ENCODE measurements at regions not wholly inside any gene's neighbourhood (a gene's known extent, or its start where the extent isn't known, plus 50 kb on each side); places are given as distances from the start of the nearest gene placed in this dataset.

DNA sequence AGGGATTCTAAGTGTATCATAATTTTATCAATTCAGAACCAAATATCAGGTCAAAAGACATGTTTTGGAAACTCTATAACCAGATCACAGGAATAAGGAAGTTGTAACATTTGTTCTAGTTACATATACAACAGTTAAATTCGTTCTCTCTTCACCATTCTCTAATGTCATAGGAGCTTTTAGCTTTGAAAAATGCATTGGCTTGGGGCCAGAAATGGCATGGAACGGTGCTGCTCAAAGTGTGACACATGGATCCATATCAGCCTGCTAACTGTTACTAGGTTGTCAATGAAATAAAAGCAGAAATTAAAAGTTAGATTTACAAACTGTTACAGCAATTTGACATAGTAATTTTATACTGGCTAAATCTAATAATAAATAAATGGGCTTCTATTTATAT lies 120.3 kb downstream of the LCA5 start:
- TF ChIP-seq TAF1 (IDR thresholded peaks at IDR 0.05; ENCODE audit: borderline replicate concordance, insufficient read depth, low read length) = no peak
- no peak for TF ChIP-seq SIN3A (IDR thresholded peaks at IDR 0.05; ENCODE audit: borderline replicate concordance, insufficient read depth, low read length)
- TF ChIP-seq, protein P1, sequence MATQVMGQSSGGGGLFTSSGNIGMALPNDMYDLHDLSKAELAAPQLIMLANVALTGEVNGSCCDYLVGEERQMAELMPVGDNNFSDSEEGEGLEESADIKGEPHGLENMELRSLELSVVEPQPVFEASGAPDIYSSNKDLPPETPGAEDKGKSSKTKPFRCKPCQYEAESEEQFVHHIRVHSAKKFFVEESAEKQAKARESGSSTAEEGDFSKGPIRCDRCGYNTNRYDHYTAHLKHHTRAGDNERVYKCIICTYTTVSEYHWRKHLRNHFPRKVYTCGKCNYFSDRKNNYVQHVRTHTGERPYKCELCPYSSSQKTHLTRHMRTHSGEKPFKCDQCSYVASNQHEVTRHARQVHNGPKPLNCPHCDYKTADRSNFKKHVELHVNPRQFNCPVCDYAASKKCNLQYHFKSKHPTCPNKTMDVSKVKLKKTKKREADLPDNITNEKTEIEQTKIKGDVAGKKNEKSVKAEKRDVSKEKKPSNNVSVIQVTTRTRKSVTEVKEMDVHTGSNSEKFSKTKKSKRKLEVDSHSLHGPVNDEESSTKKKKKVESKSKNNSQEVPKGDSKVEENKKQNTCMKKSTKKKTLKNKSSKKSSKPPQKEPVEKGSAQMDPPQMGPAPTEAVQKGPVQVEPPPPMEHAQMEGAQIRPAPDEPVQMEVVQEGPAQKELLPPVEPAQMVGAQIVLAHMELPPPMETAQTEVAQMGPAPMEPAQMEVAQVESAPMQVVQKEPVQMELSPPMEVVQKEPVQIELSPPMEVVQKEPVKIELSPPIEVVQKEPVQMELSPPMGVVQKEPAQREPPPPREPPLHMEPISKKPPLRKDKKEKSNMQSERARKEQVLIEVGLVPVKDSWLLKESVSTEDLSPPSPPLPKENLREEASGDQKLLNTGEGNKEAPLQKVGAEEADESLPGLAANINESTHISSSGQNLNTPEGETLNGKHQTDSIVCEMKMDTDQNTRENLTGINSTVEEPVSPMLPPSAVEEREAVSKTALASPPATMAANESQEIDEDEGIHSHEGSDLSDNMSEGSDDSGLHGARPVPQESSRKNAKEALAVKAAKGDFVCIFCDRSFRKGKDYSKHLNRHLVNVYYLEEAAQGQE (IDR thresholded peaks at IDR 0.05; ENCODE audit: insufficient read depth in 1 of 2, low read depth in 2 of 2, low read length in 2 of 2) = no peak
- no peak for TF ChIP-seq POLR2AphosphoS5 (IDR thresholded peaks at IDR 0.05; ENCODE audit: low read depth, low read length)
- no peak for TF ChIP-seq FOXP2 (optimal IDR thresholded peaks at IDR 0.05; ENCODE audit: borderline replicate concordance, extremely low read depth, extremely low read length, insufficient read depth)

DNA sequence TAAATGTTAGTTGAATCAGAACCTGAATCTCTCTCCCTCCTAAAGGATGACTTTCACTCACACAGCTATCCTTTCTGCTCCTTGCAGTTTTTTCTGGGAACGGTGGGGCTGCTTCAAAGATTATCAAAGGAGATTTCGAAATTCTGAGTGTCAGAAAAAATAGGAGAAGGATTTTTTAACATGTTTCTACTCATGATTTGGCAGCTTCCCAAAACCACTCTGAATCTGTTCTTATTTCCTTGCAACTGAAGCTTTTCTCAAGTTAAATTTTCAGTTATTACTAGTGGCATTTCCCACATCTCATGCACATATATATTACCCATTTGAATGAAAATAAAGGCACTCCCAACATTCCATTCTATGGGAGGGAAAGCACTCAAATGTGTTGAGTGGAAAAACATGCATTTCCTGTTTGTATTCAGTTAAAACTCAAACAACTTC lies 123.6 kb downstream of the LCA5 start:
- TF ChIP-seq TAF1 (IDR thresholded peaks at IDR 0.05; ENCODE audit: borderline replicate concordance, insufficient read depth, low read length) = no peak
- no peak for TF ChIP-seq POLR2AphosphoS5 (IDR thresholded peaks at IDR 0.05; ENCODE audit: low read depth, low read length)
- TF ChIP-seq, protein P1 (IDR thresholded peaks at IDR 0.05; ENCODE audit: insufficient read depth in 1 of 2, low read depth in 2 of 2, low read length in 2 of 2) = no peak
- no peak for TF ChIP-seq FOXP2 (optimal IDR thresholded peaks at IDR 0.05; ENCODE audit: borderline replicate concordance, extremely low read depth, extremely low read length, insufficient read depth)
- no peak for TF ChIP-seq SIN3A (IDR thresholded peaks at IDR 0.05; ENCODE audit: borderline replicate concordance, insufficient read depth, low read length)

DNA sequence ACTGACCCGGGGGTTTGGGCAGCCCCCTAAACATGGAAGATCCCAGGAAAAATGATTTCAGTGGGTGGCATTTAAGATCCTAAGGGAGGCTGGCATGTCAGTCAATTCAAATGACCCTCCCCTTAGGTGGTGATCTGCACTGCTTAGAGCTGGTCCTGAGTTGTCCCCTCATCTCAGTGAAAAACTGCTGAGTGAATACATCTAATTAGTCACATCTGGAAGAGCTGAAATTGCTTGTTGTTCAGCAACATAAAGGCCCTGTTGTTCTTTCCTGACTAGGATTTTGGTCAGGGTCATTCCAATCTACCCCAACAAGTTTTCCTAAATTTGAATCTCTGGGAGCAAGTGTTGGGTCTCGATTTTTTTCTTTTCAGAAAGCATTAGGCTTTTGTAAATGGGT lies 126.4 kb downstream of the LCA5 start:
- TF ChIP-seq POLR2AphosphoS5 (IDR thresholded peaks at IDR 0.05; ENCODE audit: low read depth, low read length) (no peak), FOXP2 (optimal IDR thresholded peaks at IDR 0.05; ENCODE audit: borderline replicate concordance, extremely low read depth, extremely low read length, insufficient read depth) (no peak), SIN3A (IDR thresholded peaks at IDR 0.05; ENCODE audit: borderline replicate concordance, insufficient read depth, low read length) (no peak), TAF1 (IDR thresholded peaks at IDR 0.05; ENCODE audit: borderline replicate concordance, insufficient read depth, low read length) (no peak)
- TF ChIP-seq, protein P1 (IDR thresholded peaks at IDR 0.05; ENCODE audit: insufficient read depth in 1 of 2, low read depth in 2 of 2, low read length in 2 of 2) = no peak

DNA sequence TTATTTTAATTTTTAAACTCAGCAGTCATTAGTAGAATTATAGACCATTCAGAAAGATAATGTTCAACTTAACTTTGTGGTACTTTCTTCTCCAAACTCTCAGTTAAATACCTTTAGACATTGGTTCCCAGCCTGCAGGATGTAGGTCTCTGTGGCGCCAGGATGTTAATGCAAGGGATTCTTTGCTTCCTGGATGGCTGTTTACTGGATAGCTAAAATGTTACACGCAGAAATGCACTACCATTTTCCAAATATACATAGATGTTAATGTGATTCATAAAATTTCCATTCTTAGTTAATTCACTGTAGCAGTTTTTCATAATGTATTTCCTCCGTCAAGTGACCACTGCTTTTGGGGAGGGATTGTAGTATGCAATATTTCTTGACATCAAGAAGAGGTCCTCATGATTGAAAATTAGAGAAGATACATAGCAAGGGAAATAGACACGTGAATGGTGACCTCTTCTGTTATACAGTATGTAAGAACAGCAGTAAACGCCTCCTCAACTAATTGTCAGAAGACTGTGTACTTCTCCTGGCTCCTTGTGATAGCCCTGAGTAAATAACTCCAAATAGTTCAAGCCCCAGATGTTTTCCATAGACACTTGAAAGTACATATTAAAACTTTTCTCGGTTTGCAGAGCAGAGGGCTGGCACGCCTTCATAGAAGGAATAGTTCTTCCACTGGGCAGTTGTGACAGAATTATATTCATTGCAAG lies 128.8 kb downstream of the LCA5 start:
- TF ChIP-seq FOXP2 (optimal IDR thresholded peaks at IDR 0.05; ENCODE audit: borderline replicate concordance, extremely low read depth, extremely low read length, insufficient read depth) = no peak
- TF ChIP-seq TAF1 (IDR thresholded peaks at IDR 0.05; ENCODE audit: borderline replicate concordance, insufficient read depth, low read length) = no peak
- no peak for TF ChIP-seq POLR2AphosphoS5 (IDR thresholded peaks at IDR 0.05; ENCODE audit: low read depth, low read length)

DNA sequence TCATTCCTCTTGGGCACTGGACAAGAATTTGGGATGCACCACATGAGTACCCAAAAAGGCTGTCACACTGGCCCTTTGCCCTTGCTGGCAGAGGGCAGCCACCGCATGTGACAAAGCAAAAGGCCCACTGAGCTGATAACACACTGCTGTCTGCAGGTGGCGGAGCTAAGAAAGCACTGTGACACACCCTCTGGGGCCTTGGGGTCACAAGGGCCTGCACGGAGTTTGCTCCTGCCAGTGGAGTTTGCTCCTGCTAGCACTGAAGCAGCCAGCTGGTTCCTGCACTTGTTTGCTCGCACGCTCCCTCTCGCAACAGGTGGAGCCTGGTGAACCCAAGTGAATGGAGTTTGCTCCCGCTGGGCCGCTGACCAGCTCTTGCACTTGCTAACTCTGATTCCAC lies 132.6 kb downstream of the LCA5 start:
- TF ChIP-seq TAF1 (IDR thresholded peaks at IDR 0.05; ENCODE audit: borderline replicate concordance, insufficient read depth, low read length) (no peak), SIN3A (IDR thresholded peaks at IDR 0.05; ENCODE audit: borderline replicate concordance, insufficient read depth, low read length) (no peak), POLR2AphosphoS5 (IDR thresholded peaks at IDR 0.05; ENCODE audit: low read depth, low read length) (no peak), FOXP2 (optimal IDR thresholded peaks at IDR 0.05; ENCODE audit: borderline replicate concordance, extremely low read depth, extremely low read length, insufficient read depth) (no peak)
- TF ChIP-seq, protein P1 (IDR thresholded peaks at IDR 0.05; ENCODE audit: insufficient read depth in 1 of 2, low read depth in 2 of 2, low read length in 2 of 2) = no peak

All from PFSK-1 (cell line).